HG02852 (cell line): ENCODE measurements at regions not wholly inside any gene's neighbourhood (a gene's known extent, or its start where the extent isn't known, plus 50 kb on each side); places are given as distances from the start of the nearest gene placed in this dataset.
A peak's percentile ranks its signal among the peaks of the same experiment; 100 is the strongest.

Source experiments
- ATAC-seq: cut with Tn5 transposase; IDR thresholded peaks from one replicate; pipeline ENCODE4 v1.9.1; 2021; ENCODE audit warnings: mild to moderate bottlenecking, moderate library complexity; ENCODE audit not compliant: unreplicated experiment

DNA sequence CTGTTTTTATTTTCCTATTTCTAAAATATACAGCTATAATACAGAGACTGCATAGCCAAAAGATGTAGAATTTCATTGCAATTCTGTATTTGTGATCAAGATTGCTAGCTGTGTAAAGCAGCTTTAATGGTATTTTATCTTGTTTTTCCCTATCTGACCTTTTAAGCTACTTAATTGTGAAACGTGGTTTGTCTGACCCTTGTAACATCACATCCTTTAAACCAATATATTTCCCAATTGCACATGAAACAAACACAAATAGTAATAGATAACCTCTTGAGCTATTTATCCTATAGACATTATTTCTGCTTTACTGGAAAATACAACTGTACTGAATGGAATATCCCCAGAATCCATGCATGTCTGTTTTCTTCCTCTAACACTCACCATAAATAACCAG is 112.2 kb upstream of the PLPPR4 start:
- no peak for ATAC-seq

DNA sequence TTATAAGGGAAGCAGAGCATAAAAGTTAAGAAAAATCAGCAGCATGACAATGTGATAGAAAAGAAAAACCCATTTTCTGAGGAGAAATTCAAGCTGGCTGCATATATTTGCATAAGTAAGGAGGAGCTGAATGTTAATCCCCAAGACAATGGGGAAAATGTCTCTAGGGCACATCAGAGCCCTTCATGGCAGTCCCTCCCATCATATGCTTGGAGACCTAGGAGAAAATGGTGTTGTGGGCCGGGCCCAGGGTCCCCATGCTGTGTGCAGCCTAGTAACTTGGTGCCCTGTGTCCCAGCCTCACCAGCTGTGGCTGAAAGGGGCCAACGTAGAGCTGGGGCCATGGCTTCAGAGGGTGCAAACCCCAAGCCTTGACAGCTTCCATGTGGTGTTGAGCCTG is 100.6 kb upstream of the PLPPR4 start:
- no peak for ATAC-seq

DNA sequence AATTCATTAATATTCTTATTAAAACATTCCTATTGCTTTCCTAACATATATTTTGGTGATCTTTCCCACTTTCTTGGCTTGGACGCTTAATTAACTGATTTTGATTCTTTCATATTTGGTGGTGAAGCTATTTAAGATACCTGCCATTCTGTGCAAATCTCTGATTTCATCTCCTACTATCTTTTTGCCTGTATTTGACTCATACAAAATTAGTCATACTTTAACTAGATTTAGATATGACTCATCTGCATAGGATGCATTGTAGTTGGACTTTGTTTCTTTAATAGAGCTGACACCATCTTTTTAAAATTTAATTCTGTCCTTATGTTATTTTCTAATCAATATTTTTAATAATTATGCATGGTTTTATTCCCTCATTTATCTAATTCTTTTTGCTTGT is 93.8 kb upstream of the PLPPR4 start:
- no peak for ATAC-seq

DNA sequence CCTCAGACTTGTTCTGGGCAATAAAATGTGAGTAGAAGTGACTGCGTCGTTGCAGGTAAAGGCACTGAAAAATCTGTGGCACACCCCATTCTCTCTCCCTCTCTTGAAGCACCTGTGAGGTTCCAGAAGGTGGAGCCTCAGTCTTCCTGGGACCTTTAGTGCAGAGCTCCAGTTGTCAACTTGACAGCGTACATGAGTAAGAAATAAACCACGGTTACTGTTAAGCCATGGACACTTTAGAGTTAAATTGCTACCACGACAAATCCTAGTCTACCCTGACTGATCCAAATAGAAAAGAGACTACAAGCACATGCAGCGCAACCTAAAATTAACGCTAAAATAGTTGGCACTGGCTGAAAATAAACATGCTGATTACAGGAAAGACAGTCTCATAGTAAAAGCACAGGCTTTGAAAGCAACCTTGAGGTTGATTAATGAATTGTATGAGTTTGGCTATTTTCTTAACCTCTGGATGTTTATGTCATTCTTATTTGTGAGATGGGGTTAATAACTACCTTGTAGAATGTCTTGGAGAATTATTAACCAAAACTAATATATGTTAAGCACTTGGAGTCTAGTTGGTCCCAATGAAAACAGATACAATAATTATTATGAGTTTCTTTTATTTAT is 93.0 kb upstream of the PLPPR4 start:
- ATAC-seq = no peak

DNA sequence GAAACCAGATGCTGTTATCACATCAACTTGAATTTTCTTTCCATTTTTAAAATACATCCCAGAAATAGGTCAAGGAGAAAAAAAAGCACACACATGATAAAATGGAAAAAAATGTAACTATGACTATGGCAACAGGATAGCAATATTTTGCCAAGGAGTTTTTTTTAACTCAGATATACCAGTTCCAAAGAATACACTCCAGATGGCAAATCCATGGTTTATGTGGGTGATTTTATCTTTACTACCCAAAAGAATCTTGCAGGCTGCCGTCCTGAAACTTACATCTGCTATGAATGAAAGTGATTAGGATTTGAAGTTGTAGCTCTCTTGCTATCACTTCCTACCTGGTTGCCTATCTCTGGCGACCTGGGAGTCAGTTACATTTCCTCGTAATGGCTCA is 91.0 kb upstream of the PLPPR4 start:
- no peak for ATAC-seq

DNA sequence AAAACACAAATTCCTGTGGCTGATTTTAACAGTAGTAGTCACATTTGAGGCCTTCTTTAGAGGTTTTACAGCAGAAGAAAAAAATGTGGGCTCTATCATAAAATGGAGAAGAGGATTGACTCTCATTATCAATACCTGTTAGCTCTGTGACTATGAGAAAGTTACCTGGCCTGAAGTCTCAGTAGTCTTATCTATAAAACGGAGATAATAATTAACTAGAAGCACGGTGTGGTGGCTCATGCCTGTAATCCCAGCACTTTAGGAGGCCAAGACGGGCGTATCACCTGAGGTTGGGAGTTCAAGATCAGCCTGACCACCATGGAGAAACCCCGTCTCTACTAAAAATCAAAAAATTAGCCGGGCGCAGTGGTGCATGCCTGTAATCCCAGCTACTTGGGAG is 90.4 kb upstream of the PLPPR4 start:
- ATAC-seq = no peak

DNA sequence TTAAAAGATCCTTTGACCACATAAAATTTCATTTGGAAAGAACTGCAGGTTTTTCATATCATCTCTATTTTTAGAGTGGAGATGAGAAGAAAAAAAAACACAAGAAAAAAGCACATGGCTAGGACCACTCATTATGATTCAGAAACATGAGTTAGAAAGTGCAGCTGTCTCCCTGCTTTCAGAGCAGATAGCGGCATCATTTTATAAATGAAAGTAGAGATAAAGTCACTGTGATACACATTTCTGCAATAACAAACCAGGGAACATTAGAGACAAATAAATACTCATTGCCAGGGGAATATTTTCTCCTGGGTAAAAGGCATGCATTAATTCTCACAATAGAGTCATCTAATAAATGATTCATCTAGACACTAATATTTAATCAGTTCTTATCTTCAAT is 87.5 kb upstream of the PLPPR4 start:
- no peak for ATAC-seq

DNA sequence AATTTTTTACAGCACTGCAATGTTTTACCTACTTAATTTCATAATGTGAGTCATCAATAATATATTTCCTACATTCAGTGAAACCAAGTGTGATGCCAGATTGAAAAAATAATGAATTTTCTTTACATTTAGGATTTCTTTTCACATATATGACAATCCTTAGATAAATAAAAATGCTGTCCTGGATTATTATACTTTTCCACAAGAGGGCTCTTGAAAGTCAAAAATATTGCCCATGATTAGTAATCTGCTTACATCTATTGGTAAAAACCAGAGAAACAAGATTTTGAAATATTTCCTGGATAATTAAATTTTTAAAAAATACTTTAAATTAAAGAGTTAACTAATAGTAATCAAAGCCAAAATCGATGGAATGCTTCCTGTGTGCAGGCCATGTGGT is 86.8 kb upstream of the PLPPR4 start:
- no peak for ATAC-seq

DNA sequence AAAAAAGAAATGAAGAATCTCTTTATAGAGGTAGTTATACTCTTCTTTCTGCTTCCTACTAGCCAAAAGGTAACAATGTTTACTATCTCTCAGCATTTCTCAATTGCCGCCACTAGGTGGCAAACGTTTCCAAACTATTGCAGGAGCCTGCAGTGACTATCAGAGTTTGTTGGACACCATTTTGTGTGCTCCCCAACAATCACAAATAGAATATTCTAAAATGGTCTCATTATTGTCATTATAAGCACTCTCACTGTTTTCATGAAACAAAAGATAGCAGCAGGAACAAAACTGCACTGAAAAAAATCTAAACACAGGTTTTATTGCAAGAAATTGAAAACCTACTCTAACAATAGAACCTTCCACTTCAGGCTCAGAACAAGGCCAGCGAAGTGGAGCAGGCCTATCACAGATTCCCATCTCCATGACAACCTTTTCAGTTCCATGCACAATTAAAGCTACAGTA is 83.9 kb upstream of the PLPPR4 start:
- ATAC-seq = peak; percentile 99

DNA sequence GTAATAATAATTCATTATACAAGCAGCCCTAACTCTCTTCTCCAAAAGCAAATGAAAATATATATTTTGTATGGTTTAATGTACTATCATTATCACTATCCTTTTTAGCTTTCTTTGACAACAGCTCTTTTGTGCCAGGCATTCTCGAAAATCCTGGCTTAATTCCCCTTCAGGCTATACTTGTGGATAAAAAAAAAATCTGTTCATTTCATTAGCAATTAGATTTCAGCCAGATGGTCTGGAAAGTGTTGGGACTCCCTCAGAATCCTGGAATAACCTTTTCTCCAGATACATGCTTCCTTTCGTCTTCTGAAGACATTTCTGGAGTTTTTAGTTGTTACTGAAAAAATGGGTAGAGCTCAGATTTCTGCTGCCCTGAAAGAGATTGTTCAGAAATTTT is 83.4 kb upstream of the PLPPR4 start:
- no peak for ATAC-seq

DNA sequence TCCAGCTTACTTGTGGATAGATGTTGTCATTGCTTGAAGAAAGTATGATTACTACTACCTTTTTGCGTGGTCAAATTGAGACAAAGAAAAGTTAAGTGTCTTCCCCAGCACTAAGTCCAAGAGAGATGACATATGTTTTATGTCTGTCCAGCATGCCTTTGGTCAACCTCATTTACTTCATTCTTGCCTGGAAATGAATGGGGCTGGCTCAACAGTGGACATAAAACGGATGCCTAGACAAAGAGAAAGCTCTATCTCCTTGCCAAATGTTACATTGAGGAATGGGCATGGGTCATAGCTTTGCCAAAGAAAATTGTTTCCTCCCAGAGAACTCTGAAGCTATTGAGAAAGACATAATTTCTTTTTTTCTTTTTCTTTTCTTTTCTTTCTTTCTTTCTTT is 82.4 kb upstream of the PLPPR4 start:
- ATAC-seq = no peak

DNA sequence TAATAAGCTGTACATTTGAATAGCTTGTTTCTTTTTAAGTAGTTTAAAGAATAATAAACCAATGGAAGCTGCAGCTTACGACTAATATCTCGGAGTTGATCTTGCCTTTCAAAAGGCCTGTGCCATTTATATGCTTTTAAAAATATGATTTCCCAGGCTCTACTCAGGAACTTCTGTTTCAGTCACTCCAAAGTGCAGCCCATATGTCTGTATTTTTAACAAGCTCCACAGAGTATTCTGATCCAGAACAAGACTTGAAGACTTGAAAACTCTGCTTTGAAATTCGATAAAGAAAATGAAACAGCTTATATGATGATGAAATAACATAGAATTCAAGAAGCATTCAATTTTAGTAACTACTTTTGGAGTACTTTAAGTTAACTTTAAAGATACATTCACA is 79.1 kb upstream of the PLPPR4 start:
- no peak for ATAC-seq

DNA sequence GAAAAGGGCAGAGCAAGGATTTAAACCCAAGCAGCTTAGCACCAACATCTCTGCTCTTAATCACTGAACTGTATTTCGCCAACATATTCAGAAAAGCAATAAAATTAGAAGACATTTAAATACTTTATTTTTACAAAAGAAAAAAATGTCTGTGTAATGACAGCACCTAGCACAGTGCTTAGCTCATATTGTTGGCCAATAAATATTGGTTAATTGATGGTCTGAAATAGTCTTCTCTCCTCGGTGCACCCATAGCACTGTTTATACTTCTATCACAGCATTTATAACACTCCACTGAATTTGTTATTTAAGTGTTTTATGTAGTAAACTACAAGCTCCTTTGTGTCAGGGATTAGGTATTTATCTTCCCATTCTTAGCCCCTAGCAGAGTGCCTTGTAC is 70.9 kb upstream of the PLPPR4 start:
- ATAC-seq = no peak

DNA sequence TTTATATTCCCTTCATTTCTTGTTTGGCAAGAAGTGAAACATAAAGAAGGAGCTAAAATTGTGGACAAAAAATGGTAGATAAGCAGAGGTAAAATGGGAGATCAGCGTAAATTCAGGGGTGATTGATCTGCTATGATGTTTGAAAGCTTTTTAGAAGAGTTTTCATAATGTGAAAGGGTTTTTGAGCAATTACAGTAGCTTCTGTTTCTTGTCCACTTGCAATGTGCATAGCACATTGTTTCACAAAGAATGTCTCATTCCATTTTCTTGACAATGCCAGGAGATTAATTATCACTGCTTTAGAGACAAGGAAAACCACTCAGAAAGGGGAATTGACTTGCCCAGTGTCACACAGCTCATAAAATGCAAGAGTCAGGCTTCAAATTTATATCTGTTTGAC is 65.9 kb upstream of the PLPPR4 start:
- ATAC-seq = no peak

DNA sequence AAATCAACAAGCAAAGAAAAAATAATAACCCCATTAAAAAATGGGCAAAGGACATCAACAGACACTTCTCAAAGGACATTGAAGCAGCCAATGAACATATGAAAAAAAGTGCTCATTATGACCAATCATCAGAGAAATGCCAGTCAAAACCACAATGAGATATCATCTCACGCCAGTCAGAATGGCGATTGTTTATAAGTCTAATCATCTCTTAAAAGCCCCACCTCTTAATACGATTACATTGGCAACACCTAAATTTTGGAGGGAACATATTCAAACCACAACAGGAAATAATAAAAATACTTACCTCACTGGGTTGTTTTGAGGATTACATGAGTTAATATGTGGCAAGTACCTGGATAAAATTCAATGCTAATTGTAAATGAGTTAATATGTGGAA is 57.1 kb upstream of the PLPPR4 start:
- ATAC-seq = no peak
